SJSA1 (cell line): ENCODE measurements at regions not wholly inside any gene's neighbourhood (a gene's known extent, or its start where the extent isn't known, plus 50 kb on each side); places are given as distances from the start of the nearest gene placed in this dataset.
"Not testable (repeated sequence)": the region's sequence is repeated elsewhere in the genome, so short reads cannot be mapped to it uniquely, and the experiment has no call there.

Experiments used
- DNase-seq, 2 experiments: peaks; one replicate each; pipeline ENCODE4 v3.0.0-alpha.2; 2015 to 2020; ENCODE audit warnings: low spot score in 2 of 2, low read depth in 1 of 2
- H3K27ac ChIP-seq: fragments of 250-450 bp; sonication (Bioruptor Pico); 2 replicates; pipeline ENCODE4 v1.5.1; 2020; ENCODE audit warnings: mild to moderate bottlenecking, moderate library complexity
- H3K27me3 ChIP-seq: fragments of 250-450 bp; sonication (Bioruptor Pico); replicated peaks from 2 replicates; pipeline ENCODE4 v1.5.1; 2020; ENCODE audit warnings: mild to moderate bottlenecking, moderate library complexity
- H3K36me3 ChIP-seq: fragments of 250-450 bp; sonication (Bioruptor Pico); 2 replicates; pipeline ENCODE4 v1.5.1; 2020; ENCODE audit warnings: mild to moderate bottlenecking
- H3K4me1 ChIP-seq: fragments of 250-450 bp; sonication (Bioruptor Pico); replicated peaks from 2 replicates; pipeline ENCODE4 v1.6.1; 2021; ENCODE audit warnings: mild to moderate bottlenecking
- H3K4me3 ChIP-seq: fragments of 250-450 bp; sonication (Bioruptor Pico); 2 replicates; pipeline ENCODE4 v1.5.1; 2020; ENCODE audit warnings: mild to moderate bottlenecking
- H3K9me3 ChIP-seq: fragments of 250-450 bp; sonication (Bioruptor Pico); replicated peaks from 2 replicates; pipeline ENCODE4 v1.5.1; 2020; ENCODE audit warnings: mild to moderate bottlenecking

DNA sequence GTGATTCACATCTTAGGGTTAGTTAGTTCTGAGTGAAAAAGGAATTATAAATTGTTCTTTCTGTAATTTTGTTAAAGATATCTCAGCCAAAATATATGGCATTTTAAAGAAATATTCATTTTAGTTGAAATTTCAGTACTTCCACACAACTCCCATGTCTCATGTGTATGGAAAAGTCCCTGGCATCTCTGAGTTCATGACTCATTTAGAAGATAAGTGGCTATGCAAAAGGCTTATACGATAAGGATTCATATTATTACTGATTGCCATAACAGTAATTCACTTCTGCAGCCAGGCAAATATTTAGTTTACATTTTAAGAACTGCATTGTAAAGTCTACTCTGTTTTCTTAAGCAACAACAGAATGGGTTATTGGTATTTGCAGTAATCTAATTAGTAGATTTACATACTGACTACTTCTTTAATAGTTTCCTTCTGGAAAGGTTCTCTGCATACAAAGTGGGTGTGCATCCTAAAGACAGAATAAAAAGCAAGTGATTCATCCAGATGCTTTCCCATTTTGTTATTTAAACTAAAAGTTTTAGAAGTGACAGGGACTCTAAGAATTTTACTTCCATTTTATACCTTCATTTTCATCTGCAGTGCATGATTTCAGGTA, 682.4 kb upstream of the PABPC4L start:
- Histone ChIP-seq H3K27ac (no peak overlapping the region), H3K4me3 (no peak overlapping the region), H3K36me3 (no peaks in the 10 kb centered on the region), H3K9me3 (no peaks in the 10 kb centered on the region; the same call in 1 of the 2 replicates), H3K4me1 (no peaks in the 10 kb centered on the region), H3K27me3 (no peaks in the 10 kb centered on the region)
- DNase-seq: no peak

DNA sequence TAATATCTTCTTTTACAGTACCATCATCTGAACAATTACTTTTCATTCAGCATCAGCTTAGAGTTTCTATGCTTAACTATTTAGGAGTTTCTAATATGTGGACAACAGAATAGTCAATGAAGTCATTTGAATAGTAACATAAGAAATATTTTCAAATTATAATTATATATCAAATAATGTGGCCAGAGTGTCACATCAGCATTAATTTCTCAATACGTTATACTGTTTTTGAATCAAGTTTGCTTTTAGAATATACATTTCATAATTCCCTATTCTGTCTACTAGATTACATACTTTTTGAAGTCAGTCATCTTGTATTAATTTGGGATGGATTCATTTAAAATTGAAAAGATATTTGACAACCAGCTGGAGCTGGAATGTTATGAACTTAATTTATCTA, 677.4 kb upstream of the PABPC4L start:
- Histone ChIP-seq H3K36me3 (no peaks in the 10 kb centered on the region), H3K4me1 (no peaks in the 10 kb centered on the region), H3K4me3 (no peak overlapping the region), H3K27ac (no peak overlapping the region), H3K9me3 (no peaks in the 10 kb centered on the region), H3K27me3 (no peaks in the 10 kb centered on the region)
- DNase-seq: no peak

DNA sequence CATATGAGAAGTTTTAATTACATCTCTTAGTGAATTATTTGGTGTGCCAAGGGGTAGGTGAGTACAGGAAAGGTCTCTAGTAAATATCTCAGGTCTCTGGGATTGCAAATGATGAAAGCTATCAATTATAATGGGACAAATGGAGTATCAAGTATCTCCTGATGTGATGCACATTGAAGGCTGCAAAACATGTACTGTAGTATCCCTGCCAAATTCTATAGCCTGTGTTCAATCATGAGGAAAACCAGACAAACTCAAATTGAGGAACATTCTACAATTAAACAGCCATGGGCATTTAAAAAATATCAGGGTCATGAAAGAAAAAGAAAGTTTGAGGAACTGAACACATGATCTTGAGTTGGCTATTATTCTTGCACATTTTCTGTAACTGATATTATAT, 665.4 kb upstream of the PABPC4L start:
- DNase-seq: no peak
- Histone ChIP-seq H3K9me3 (no peaks in the 10 kb centered on the region), H3K27ac (no peak overlapping the region), H3K4me1 (no peaks in the 10 kb centered on the region), H3K4me3 (no peak overlapping the region), H3K36me3 (no peaks in the 10 kb centered on the region), H3K27me3 (no peaks in the 10 kb centered on the region)

DNA sequence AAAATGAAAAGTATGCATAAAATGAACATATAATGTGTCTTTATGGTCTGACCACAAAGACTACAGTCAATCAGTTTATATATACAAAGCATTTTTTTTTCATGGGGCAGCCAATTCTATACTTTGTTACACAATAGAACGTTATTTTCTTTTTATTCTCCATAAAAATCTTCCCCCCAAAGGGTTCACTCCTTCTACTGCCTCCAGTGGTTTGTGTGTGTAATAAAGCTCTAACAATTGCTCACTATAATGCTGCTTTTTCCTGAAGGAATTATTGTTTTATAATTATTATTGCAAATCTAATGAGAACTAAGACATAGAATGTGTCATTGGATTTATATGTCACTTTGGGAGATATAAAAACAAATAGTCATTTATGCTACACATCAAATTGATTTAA, 664.1 kb upstream of the PABPC4L start:
- H3K27me3 ChIP-seq: no peaks in the 10 kb centered on the region
- no peaks in the 10 kb centered on the region for H3K9me3 ChIP-seq
- H3K4me3 ChIP-seq: no peak overlapping the region
- DNase-seq: no peak
- H3K4me1 ChIP-seq: no peaks in the 10 kb centered on the region
- H3K27ac ChIP-seq: no peak overlapping the region
- H3K36me3 ChIP-seq: no peaks in the 10 kb centered on the region

DNA sequence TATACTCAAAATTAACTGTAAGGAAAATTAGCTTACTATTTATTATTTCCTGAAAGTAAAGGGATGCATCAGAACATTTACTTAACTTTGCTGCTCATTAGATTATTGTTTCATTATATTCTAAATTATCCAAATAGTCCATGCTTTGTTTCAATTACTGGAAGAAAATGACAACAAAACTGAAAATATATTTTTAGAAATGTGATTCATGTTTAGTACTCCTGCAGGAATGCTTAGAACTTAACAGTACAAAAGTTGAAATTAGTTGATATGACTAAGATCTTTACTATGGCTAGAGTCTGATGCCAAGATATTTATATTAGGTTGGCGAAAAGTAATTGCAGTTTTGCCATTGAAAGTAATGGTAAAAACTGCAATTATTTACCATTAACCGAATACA, 660.5 kb upstream of the PABPC4L start:
- Histone ChIP-seq H3K27me3 (no peaks in the 10 kb centered on the region), H3K36me3 (no peaks in the 10 kb centered on the region), H3K27ac (no peak overlapping the region), H3K4me1 (no peaks in the 10 kb centered on the region), H3K9me3 (peaks cover 4% of the 10 kb centered on the region; the same call in 1 of the 2 replicates), H3K4me3 (no peak overlapping the region)
- DNase-seq: no peak

DNA sequence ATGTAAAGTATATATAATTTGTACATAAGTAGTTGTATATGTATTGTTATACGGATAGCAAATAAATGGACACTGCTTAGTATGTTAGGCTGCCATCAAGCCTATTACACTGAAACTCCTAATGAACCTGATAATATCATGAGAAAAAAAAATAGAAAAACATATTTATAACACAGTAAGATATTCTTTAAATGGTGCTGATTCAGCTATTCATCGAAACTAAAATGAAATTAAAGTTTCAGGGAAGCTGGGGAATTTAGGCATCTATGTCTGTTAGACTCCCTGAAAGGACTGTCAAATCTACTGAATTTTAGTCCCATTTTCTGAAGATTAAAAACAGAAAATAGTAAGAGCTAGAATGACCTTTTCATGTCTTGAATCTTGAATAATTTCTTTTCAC, 647.1 kb upstream of the PABPC4L start:
- no peak overlapping the region for H3K27ac ChIP-seq
- no peaks in the 10 kb centered on the region for H3K27me3 ChIP-seq
- no peak overlapping the region for H3K4me3 ChIP-seq
- no peaks in the 10 kb centered on the region for H3K4me1 ChIP-seq
- no peaks in the 10 kb centered on the region for H3K36me3 ChIP-seq
- 0 out of 2 replicates have a peak, but pooled peaks cover 5% of the 10 kb centered on the region for H3K9me3 ChIP-seq
- no peak for DNase-seq

DNA sequence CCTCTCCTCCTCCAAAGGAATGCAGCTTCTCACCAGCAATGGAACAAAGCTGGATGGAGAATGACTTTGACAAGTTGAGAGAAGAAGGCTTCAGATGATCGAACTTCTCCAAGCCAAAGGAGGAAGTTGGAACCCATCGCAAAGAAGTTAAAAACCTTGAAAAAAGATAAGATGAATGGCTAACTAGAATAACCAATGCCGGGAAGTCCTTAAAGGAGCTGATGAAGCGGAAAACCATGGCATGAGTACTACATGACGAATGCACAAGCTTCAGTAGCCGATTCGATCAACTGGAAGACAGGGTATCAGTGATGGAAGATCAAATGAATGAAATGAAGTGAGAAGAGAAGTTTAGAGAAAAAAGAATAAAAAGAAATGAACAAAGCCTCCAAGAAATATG, 629.2 kb upstream of the PABPC4L start:
- not testable (repeated sequence) for H3K4me3 ChIP-seq, DNase-seq, H3K9me3 ChIP-seq, H3K4me1 ChIP-seq, H3K27ac ChIP-seq, H3K36me3 ChIP-seq, H3K27me3 ChIP-seq

DNA sequence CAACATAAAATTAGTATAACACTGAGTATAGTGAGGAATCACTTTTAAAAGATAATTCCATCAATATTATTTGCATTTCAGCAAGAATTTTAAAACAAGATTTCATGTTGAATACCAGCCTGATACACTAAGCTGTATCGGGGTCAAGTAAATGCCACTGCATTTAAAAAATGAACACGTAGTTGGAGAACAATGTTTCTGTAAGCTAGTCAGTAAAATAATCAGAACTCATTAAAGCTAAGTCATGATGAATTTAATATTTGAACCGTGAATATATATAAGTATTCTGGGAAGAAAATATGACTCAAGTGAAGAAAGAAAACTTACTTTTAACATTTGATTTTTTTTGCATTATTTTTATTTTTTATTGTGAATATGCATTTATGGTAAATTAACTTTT, 611.0 kb upstream of the PABPC4L start:
- no peaks in the 10 kb centered on the region for H3K4me1 ChIP-seq
- no peak for DNase-seq
- H3K9me3 ChIP-seq: 0 out of 2 replicates have a peak, but pooled peaks cover 2% of the 10 kb centered on the region

DNA sequence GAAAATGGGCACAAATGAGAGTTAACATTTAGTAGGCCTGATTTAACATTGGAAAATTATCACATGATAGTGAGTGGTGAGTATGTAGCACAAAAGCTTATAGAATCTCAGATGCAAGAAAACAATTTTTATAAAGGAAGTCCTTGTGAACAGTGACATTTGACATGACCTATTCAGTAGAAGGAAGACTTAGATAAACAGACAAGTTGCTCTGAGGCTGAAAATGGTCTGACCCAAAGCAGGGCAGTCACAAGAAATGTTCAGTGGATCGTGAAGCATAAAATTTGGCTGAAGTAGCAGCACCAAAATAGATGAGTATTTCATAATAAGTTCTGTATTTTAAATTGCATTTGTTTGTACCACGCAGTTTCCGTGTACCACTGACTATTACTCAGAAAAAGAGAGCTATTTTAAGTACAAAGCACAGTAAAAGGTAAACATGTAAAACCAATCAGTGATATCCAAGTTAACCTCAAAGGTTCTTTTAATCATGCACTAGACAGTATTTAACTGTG, 605.7 kb upstream of the PABPC4L start:
- H3K27ac ChIP-seq: no peak overlapping the region
- DNase-seq: no peak
- H3K4me3 ChIP-seq: no peak overlapping the region
- no peaks in the 10 kb centered on the region for H3K27me3 ChIP-seq
- H3K4me1 ChIP-seq: no peaks in the 10 kb centered on the region
- H3K9me3 ChIP-seq: no peaks in the 10 kb centered on the region
- H3K36me3 ChIP-seq: no peaks in the 10 kb centered on the region

More for the DNA sequence above, 611.0 kb upstream of the PABPC4L start:
- Histone ChIP-seq H3K27ac (no peak overlapping the region), H3K36me3 (no peaks in the 10 kb centered on the region), H3K4me3 (no peak overlapping the region), H3K27me3 (no peaks in the 10 kb centered on the region)

DNA sequence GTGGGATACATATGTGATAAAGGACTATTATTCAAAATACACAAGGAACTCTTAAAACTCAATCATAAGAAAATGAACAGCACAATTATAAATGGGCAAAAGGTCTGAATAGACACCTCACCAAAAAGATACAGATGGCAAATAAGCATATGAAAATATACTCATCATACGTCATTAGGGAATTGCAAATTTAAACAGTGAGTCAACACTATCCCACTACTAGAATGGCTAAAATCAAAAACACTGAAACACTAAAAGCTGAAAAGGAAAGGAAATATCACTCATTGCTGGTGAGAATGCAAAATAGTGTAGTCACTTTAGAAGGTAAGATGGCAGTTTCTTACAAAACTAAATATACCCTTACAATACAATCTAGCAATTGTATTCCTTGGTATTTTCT, 597.0 kb upstream of the PABPC4L start:
- Histone ChIP-seq H3K4me3 (no peak overlapping the region), H3K4me1 (no peaks in the 10 kb centered on the region), H3K27me3 (no peaks in the 10 kb centered on the region), H3K9me3 (no peaks in the 10 kb centered on the region), H3K36me3 (no peaks in the 10 kb centered on the region), H3K27ac (no peak overlapping the region)
- no peak for DNase-seq

DNA sequence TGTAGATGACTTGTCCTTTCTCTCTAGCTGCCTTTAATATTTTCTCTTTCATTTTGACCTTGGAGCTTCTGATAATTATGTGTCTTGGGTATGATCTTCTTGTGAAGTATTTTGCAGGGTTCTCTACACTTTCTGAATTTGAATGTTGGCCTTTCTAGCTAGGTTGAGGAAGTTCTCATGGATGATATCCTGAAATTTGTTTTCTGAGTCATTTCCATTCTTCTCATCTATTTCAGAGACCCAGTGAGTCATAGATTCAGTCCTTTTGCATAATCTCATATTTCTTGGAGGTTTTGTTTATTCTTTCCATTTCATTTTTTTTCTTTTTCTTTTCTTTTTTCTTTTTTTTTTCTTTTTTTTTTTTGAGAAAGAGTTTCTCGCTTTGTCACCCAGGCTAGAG, 585.7 kb upstream of the PABPC4L start:
- Histone ChIP-seq H3K36me3 (no peaks in the 10 kb centered on the region), H3K27ac (no peak overlapping the region), H3K4me1 (no peaks in the 10 kb centered on the region), H3K4me3 (no peak overlapping the region), H3K9me3 (no peaks in the 10 kb centered on the region; the same call in 1 of the 2 replicates), H3K27me3 (no peaks in the 10 kb centered on the region)
- no peak for DNase-seq

DNA sequence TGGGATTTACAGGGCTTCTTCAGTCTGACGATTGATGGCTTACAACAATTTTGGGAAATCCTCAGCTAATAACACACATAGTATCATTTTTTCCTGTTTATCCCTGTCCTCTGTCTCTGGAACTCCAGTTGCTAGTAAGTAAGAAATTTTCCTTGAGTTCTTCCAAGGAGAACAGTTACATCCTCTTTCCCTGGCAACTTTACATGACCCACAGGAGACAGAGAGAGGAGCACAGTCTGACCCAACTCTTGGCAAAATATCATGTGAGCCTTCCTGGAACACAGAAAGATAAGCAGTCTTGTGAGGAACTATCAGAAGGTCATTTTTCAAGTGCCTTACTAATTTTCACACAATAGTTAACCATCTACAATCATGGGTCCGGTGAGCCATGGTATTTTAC, 578.7 kb upstream of the PABPC4L start:
- H3K36me3 ChIP-seq: no peaks in the 10 kb centered on the region
- no peaks in the 10 kb centered on the region for H3K27me3 ChIP-seq
- H3K4me1 ChIP-seq: no peaks in the 10 kb centered on the region
- DNase-seq: no peak
- H3K27ac ChIP-seq: no peak overlapping the region
- no peak overlapping the region for H3K4me3 ChIP-seq
- no peaks in the 10 kb centered on the region for H3K9me3 ChIP-seq

DNA sequence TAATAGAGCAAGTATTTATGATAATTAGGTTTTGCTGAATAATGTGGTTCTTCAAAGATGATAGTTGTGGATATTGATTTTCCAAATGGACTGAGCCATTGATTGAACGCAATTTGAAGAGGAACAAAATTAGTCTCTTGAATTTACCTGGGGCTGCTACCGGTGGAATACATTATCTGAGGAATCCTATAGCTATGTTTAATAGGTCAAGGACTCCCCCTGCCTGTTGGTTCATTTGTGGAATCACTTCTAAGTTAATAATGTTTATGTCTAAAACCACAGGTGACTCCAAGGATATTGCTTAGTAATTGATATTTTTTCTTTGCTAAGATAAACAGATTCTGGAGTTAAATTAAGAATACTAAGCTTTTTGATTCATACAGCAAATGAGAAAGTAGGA, 576.0 kb upstream of the PABPC4L start:
- Histone ChIP-seq H3K36me3 (no peaks in the 10 kb centered on the region), H3K27me3 (no peaks in the 10 kb centered on the region), H3K4me1 (no peaks in the 10 kb centered on the region), H3K4me3 (no peak overlapping the region), H3K9me3 (no peaks in the 10 kb centered on the region), H3K27ac (no peak overlapping the region)
- DNase-seq: no peak

DNA sequence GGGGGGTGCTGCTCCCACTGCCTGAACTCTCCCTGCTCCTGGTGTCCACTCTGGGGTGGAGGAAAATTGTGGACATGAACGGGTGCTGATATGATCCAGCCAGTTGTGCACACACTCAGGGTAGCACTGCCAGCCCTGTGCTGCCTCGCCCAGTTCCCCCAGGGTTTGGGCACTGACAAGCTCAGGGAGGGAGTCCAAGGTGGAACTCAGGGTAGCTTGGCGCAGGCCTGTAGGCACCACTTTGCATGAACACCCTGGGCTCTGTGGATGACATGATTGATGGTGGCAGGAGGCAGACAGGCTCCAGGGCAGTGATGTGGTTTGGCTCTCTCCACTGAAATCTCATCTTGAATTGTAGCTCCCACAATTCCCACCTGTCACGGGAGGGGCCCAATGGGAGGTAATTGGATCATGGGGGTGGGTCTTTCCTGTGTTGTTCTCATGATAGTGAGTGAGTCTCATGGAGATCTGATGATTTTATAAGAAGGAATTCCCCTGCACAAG, 572.0 kb upstream of the PABPC4L start:
- H3K4me3 ChIP-seq: no peak overlapping the region
- no peak overlapping the region for H3K27ac ChIP-seq
- H3K27me3 ChIP-seq: no peaks in the 10 kb centered on the region
- DNase-seq: no peak
- no peaks in the 10 kb centered on the region for H3K4me1 ChIP-seq
- H3K36me3 ChIP-seq: no peaks in the 10 kb centered on the region
- no peaks in the 10 kb centered on the region; the same call in 1 of the 2 replicates for H3K9me3 ChIP-seq

DNA sequence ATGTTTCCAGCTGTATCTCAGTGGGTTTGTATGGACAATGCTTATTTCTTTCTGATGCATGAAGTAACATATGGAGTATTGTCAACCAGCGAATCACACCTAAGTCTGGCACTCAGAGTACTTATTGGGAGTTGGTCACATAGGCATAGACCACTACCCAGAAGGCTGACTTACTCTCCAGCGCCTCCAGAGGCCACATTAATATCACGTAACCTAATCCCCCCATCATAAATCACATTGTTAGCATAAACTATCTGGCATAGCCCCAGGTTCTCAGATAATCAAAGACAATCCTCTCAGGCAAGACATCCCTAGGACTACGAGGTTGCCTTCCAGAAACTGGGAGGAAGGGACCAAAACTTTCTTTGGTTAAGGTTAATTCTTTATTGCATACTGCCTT, 560.5 kb upstream of the PABPC4L start:
- Histone ChIP-seq H3K4me3 (no peak overlapping the region), H3K27me3 (no peaks in the 10 kb centered on the region), H3K27ac (no peak overlapping the region), H3K36me3 (no peaks in the 10 kb centered on the region), H3K9me3 (0 out of 2 replicates have a peak, but pooled peaks cover 3% of the 10 kb centered on the region), H3K4me1 (no peaks in the 10 kb centered on the region)
- no peak for DNase-seq
